Retinal pigment epithelial cell (primary cell): ENCODE measurements at regions not wholly inside any gene's neighbourhood (a gene's known extent, or its start where the extent isn't known, plus 50 kb on each side); places are given as distances from the start of the nearest gene placed in this dataset.
"Not testable (repeated sequence)": the region's sequence is repeated elsewhere in the genome, so short reads cannot be mapped to it uniquely, and the experiment has no call there.

Source experiments
- DNase-seq: peaks from one replicate; pipeline ENCODE4 v3.0.0-alpha.2; 2010; ENCODE audit warnings: low read depth
- H3K4me3 ChIP-seq: 2 replicates; pipeline ENCODE4 v1.5.1; 2011; ENCODE audit warnings: mild to moderate bottlenecking, low read length, control low read depth, moderate library complexity
- TF ChIP-seq, protein P1 (sequence below): conservative IDR thresholded peaks from 2 replicates; pipeline ENCODE4 v1.5.1; 2011; ENCODE audit warnings: low read depth, low read length, control low read depth, inconsistent platforms

- TF ChIP-seq, protein P1, sequence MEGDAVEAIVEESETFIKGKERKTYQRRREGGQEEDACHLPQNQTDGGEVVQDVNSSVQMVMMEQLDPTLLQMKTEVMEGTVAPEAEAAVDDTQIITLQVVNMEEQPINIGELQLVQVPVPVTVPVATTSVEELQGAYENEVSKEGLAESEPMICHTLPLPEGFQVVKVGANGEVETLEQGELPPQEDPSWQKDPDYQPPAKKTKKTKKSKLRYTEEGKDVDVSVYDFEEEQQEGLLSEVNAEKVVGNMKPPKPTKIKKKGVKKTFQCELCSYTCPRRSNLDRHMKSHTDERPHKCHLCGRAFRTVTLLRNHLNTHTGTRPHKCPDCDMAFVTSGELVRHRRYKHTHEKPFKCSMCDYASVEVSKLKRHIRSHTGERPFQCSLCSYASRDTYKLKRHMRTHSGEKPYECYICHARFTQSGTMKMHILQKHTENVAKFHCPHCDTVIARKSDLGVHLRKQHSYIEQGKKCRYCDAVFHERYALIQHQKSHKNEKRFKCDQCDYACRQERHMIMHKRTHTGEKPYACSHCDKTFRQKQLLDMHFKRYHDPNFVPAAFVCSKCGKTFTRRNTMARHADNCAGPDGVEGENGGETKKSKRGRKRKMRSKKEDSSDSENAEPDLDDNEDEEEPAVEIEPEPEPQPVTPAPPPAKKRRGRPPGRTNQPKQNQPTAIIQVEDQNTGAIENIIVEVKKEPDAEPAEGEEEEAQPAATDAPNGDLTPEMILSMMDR: no peak
- H3K4me3 ChIP-seq: no peak overlapping the region
- DNase-seq: no peak
These were observed 190.3 kb upstream of the FAM241A start for GRCh38 chr4:111955001-111955400.

- TF ChIP-seq, protein P1: no peak
- H3K4me3 ChIP-seq: no peak overlapping the region
- no peak for DNase-seq
These were observed 188.1 kb upstream of the FAM241A start for GRCh38 chr4:111957116-111957515.

DNA sequence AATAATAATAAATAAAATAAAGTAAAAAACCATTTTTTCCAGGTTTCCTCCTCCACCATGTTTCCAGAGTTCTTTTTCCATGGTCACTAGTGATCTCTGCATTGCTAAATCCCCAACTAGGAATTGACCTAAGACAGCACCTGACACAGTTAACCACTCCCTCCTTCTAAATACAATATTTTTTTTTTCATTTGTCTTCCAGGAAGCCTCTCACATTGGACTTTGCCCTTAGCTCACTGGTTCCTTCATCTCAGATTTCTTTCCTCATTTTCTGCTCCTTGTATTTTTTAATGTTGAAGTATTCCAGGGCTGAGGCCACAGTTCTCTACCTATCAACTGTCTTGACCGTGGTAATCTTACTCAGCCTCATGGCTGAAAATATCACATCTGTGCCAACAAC lies 187.3 kb upstream of the FAM241A start:
- TF ChIP-seq, protein P1: no peak
- no peak for DNase-seq
- H3K4me3 ChIP-seq: no peak overlapping the region

DNA sequence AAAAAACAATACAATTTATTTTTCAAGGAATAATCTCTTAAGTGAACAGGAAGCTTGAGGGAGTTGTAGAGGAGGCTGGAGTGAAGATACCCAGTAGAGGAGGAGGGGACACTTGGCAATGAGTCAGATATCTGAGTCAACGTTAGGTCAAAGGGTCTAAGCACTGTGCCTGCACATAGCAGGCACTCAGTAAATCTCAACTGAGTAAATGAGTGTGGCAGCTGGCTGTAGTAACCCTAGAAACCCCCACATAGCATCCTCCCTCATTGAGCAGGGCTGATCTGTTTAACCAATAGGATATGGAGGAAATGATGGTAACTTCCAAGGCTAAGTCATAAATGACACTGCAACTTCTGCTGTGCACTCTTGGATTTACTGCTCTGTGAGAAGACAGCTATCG lies 186.0 kb upstream of the FAM241A start:
- TF ChIP-seq, protein P1: no peak
- no peak overlapping the region for H3K4me3 ChIP-seq
- DNase-seq: no peak

- DNase-seq: no peak
- TF ChIP-seq, protein P1: no peak
These were observed 185.0 kb upstream of the FAM241A start for GRCh38 chr4:111960241-111960667.

DNA sequence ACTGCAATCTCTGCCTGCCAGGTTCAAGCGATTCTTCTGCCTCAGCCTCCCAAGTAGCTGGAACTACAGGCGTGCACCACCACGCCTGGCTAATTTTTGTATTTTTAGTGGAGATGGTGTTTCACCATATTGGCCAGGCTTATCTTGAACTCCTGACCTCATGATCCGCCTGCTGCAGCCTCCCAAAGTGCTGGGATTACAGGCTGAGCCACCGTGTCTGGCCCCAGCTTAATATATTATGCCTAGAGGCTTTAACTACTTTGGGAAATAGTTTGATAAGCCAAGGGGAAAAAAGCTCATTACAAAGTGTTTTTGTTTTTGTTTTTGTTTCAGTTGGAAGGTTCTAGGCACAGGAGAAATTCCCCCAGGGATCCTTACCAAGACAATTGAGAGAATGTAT lies 184.2 kb upstream of the FAM241A start:
- not testable (repeated sequence) for DNase-seq, H3K4me3 ChIP-seq

More at GRCh38 chr4:111960241-111960667, 185.0 kb upstream of the FAM241A start:
- no peak overlapping the region for H3K4me3 ChIP-seq

DNA sequence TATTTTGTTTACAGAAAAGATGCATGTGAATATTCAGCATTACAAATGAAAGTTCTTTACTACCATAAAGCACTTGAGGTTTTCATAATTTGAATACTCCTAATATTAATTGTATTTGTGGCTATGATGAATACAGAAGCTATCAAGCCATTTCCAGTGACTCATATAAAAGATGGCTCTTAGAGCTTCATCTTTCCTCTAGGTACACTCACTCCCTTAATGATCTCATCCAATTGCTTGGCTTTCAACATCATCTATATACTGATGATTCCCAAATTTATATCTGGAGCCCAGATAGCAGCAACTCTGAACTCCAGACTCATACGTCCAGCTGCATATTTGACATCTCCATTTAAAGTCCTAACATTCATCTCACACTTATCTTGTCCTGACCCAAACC lies 183.4 kb upstream of the FAM241A start:
- H3K4me3 ChIP-seq: no peak overlapping the region
- no peak for DNase-seq
- TF ChIP-seq, protein P1: no peak
